ENCODE measurements at regions not wholly inside any gene's neighbourhood (a gene's known extent, or its start where the extent isn't known, plus 50 kb on each side); places are given as distances from the start of the nearest gene placed in this dataset.

DNA sequence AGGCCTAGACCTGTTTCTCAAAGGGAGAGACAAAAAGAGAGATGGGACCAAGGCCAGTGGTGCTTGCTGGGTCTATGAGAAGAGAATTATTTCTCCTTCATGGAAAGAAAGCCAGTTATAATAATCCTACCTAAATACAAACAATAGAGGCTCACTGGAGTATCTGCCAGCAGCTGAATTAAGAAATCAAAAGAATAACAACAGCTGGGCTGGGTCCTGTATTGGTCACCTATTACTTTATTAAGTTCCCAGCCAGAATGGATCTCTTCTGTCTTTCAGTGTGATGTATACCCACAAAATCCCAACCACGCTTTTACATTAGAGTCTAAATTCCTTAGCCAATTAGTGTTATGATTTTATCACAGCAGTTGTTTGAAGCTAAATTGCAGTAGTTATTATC lies 297.8 kb upstream of the DACH1 start:
- no peak for DNase-seq (ENCODE audit: low read depth)

DNA sequence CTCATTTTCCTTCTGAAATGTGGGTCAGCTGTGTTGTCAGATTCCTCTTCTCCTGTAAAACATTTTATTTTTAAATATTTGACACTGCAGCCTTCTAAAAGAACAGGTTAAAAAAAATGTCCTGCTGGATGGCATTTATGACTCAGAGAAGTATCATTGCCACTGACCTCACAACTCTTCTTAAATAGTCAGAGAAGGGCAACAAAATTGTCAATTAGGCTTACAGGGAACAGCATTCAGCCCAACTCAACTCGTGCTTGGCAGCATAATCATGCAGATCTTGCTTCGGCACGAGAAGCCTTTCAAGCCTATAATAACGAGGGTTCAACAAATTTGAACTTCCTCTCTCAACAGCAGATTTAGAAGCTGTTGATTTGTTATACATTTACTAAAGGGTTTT lies 296.7 kb upstream of the DACH1 start:
- no peak for DNase-seq (ENCODE audit: low read depth)

DNA sequence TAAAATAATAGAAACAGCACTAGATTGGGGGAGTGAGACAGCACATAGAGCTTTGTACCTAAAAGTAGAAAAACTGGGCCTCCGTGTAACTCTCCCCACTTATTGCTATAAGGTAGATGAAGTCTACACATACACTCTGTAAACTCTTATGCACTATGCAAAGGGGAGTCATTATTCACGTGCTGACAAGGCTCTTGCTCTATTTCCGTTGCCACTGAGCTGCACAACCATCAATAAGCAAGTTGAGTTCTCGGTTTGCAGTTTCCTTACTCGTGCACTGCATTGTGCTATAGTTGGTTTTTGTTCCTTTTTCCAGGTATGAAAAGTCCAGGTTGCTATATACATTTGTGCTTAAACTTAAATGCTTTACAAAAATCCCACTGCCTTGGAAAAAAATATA lies 294.0 kb upstream of the DACH1 start:
- DNase-seq (ENCODE audit: low read depth), result no peak

DNA sequence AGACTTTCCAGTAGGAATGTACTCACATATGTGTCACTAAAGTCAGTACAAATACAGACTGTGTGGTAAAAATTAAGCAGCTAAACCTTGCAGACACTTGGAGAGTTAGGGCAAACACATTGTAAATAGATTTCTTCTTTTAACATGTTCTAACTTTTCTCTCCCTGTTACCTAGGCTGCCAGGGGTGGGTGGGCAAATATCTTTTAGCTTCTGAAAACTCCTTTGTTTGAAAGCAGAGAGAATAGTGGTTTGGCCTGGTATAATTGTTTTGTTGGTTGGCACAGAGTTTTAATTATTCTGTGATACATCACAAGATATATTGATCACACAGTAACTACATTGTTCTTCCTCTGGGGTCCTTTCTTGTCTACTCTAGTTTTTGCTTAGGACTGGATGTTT lies 289.8 kb upstream of the DACH1 start:
- DNase-seq (ENCODE audit: low read depth), result no peak

DNA sequence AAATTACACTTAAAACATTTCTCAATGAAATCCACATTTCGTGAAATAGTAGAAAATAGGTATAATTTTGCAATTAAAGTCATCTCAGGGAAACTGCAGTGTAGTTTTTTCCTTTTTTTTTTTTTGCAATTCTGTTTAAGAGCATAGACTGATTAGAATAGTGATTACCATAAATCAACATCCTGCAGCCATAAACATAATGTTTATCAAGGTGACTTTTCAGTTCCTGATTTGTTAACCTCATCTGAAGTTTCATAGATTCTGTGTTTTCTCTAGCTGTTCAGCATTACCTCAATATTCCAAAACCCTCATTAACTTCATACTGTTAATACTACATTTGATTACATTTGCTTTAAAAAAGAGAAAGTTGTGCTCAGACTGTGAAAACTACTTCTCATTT lies 286.3 kb upstream of the DACH1 start:
- DNase-seq (ENCODE audit: low read depth), result no peak

DNA sequence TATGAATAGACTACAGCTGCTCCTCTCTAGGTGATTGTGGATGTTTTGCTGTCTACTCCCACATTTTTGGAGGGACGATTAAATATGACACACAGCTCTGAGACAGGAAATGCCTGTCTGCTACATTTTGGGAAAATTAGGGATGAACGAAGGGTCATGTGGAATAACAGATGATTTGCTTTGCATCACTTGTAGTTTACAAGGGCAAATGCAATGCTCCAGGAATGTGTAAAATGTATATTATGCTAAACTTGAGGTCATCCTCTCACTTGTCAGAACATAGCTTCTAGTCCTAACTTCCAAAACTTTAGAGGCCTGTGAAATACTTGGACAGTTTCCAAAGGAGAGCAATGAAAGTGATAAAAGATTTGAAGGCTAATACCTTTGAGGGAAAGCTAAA lies 284.2 kb upstream of the DACH1 start:
- peak; percentile 78 for DNase-seq (ENCODE audit: low read depth)

DNA sequence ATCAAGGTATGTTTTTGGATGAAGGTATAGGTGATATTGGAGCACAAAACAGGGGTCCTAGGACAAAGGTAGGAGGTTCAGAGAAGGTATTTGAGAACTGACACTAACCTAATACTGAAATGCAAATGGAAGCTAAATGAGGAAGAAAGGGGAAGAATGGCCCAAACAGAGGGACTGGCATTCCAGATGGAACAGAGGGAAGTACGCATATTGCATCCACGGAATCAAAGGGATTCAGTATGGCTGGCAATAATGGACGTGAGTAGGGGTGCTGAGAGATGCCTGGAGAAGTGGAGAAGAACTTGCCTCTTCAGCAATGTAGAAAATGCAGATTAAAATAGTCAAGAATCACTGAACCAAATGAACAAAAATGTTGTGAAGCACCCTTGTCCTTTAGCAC lies 283.5 kb upstream of the DACH1 start:
- DNase-seq (ENCODE audit: low read depth), result no peak

DNA sequence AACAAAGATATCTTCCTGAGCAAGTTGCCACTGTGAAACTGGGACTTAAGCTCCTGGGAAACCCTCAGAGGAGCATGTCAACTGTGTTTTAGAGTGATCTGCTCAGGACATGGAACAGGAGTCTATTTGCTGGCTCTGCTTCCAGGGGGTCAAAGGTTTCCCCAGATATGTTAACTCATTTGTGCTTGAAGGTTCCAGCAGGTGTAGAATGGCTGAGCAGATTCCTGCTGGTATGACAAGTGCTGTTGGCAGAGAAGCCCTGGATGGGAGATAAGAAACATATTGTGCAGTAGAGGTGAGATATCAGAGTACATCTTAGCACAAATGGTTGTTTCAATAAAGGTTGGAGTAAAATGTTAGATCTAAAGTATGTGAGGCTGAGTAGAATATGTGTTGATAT lies 282.7 kb upstream of the DACH1 start:
- no peak for DNase-seq (ENCODE audit: low read depth)

DNA sequence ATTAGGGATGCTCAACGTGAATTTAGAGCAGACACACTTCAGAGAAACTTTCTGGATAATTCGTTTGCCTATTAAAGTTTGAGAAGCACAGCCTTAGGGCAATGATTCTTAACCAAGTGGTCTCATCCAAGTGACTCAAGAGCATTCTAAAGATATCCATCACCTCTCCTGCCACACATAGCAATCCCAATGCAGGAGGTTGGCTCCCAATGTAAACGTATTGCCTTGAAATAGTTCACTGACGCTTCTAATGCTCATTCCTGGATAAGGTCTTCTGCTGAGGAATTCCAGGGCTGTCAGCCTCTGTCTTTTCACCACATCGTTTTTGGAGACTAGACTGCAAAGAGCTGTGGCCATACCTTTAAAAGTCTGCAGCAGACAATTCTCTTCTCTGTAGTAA lies 279.8 kb upstream of the DACH1 start:
- no peak for DNase-seq (ENCODE audit: low read depth)

DNA sequence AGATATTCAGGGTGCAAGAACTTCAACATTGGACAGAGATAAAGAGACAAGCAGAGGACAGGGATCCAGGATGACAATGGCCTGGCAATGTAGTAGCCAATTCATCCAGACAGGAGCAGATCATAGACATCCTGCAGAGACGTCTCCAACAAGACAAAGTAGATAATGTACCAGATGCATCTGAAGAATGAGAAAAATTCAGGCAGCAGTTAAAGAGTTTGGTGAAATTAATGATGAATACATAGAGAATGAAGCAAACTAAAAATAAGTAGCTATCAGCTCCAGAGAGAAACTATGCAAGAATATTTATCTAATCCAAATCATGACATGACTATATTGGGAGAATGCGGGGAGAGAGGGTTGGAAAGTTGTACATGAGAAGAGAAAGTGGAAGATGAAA lies 278.4 kb upstream of the DACH1 start:
- DNase-seq (ENCODE audit: low read depth), result no peak

DNA sequence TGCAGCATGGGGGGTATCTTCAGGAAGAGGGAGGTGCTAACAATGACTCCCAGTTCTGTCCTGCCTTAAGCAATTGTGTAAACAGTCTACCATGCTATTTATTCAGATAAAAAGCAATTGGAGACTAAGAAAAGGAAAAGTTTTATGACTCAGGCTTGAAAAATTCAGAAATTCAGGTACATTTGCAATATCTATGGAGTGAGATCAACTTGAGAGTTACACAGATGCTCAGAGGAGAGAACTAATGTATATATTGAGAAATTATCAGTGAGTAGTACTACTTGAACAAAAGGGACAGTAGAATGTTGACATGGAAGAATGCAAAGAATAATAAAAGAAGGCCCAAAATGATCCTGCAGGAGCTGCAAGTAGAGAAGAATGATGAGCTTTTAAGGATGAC lies 277.6 kb upstream of the DACH1 start:
- no peak for DNase-seq (ENCODE audit: low read depth)

DNA sequence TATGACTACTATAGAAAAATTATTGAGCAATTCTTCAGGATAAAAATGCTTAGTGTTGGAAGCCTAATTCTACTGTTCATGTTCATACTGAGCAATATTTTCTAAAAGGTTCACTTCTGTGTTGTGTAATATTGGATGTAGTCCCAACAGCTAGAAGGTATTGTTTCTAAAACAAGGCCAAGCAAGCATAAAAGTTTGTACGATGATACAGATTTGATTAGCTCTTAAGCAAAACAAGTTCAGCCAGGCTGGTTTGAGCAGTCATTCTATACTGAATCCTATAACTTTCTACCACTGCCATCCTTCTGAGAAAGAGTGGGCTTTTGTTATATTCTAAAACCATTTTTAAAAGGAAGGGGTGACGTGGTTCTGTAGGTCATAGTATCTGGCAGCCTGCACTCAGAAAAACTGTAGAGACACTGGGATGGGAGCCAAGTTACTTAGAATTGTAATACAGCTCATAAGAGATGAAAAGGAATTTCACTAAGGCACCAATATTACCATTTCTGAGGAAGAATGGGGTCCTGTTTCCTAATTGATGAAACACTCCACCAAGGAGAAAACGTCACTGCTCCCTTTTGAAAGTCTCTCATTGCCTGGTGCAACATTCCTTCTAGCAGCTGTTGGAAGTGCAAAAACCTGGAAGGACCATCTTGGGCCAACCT lies 275.0 kb upstream of the DACH1 start:
- no peak for DNase-seq (ENCODE audit: low read depth)

DNA sequence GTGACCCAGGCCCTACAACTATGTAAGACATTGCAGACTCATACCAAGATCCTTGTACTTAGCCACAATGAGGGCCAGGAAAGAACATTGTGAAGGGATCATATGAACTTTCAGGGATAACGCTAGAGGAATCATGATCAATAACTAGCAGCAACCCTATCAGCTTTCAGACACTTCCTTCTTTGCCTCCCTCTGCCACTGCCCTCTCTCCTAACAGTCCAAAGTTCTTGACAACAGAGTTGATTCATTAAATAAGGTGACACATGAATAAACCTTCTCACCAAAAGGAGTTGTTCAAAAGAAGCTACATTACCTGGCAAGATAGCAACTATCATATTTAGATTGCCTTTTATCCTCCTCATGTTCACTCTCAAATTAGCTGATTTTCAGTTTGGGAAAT lies 272.2 kb upstream of the DACH1 start:
- no peak for DNase-seq (ENCODE audit: low read depth)

DNA sequence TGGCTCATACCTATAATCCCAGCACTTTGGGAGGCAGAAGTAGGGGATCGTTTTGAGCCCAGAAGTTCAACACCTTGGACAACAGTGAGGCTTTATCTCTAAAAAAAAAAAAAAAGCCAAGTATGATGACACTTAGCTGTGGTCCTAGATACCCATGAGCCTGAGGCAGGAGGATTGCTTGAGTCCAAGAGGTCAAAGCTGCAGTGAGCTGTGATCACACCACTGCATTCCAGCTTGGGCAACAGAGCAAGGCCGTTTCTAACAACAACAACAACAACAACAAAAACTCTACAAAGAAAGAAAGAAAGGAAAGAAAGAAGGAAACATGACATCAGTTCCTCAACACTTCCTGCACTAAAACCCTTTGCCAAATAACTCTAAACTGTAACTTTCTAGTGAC lies 265.1 kb upstream of the DACH1 start:
- no peak for DNase-seq (ENCODE audit: low read depth)

DNA sequence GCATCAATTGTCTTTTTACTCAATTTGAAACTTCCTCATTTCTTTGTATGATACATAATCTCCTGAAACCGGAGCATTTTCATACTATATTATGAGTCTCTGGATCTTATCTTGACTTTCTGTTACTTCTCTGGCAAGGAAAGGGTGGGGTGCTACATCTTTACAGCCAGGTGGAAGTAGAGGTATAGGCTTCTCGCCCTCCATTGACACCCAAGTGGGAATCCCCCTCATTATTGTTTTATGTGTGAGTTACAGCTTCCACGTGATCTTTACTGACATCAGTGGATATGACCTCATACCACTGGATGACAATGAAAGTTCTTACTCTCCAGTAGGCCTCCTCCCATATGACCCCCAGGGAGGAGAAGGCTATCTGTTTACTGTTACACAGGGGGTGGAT lies 262.1 kb upstream of the DACH1 start:
- no peak for DNase-seq (ENCODE audit: low read depth)

DNA sequence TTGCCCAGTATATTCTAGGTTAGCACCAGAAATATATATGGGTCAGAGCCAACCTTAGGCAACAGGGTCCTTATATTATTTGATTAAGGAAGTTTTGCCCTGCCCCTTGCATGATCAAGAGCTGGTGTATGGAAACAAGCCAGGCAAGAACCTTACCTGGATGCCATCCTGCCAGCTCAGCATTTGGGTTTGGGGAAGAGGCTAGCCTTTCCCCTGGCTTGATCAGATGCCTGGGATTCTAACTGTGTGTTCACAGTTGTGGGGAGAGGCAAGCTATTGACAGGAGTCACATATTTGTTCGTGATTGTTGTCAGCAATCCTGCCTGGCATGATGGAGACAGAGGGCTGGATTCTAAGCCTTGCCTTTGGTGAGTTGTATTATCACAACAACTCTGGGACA lies 260.0 kb upstream of the DACH1 start:
- no peak for DNase-seq (ENCODE audit: low read depth)

DNA sequence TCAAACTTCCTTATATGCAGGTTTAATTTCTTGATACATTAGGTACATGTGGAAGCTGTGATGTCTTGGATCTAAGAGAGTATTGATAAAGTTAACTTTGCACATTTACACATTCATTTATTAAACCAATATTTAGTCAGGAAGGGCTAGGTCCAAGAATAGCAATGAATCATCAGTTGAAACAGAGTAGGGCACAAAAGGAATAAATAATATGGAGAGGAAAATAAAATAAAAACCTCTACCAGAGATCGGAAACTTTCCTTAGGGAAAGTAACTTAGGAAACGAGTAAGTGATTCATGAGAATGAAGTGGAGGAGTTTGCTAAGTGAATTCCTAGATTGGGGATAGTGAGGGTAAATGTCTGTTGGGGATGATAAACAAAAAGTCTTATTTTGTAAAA lies 259.4 kb upstream of the DACH1 start:
- no peak for DNase-seq (ENCODE audit: low read depth)

DNA sequence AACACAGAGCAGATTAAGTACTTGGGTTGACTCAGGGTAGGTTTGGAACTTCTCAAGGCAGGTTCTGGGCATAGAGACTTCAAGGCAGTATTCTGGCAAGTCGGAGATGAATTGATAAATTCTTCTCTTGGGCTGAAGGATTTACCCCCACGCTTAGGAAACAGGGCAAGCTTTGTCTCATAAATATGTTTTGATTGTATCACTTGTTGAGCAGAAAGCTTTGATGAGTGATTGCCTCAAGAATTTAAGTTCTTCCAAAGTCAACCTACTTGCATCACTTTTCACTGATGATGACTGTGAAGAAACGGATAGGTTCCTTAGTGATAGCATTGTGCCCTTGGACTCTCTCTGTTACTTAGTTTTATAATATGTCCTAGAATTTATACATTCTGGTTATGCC lies 258.6 kb upstream of the DACH1 start:
- no peak for DNase-seq (ENCODE audit: low read depth)

DNA sequence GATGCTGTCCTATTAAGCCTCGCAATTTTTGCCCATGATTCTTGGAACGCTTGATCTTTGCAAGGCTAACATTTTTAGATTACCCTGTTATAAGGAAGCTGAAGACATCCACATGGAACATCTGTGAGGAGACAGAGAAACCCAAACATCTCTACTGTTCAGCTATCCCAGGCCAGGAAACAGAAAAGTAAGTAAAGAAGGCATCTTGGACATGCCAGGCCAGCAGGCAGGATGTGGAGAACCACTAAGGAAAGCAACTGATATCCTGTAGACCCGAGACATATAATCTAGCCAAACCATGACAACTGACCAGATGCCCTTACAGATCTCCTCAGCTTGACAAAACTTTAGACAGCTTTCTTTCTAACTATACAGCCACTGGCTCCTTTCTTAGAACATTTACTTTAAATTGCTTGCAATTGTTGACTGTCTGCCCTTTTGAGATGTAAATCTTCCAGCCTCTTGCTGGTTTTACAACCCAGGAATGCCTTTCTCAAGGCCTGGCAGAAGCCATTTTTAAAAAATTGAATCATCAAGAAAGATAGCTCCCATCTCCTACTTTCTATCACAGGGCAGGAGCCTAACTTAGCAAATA lies 255.8 kb upstream of the DACH1 start:
- no peak for DNase-seq (ENCODE audit: low read depth)

DNA sequence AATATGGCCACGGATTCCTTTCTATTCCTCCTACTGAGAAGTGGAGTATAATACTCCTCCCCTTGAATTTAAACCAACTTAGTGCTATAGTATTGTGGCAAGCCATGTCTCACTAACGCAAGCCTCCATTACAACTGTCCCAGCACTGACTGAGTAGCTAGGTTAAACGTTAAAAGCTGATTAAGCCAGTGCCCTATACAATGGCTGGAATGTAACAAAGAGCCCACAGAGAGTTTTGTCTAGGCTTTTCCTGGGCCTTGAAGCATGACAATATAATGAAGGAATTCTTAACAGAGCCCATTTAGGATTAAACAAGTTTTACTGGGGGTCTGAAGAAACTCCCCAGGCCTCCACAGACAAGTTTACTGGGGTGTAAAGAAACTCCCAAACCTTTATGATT lies 254.5 kb upstream of the DACH1 start:
- DNase-seq (ENCODE audit: low read depth), result no peak

DNA sequence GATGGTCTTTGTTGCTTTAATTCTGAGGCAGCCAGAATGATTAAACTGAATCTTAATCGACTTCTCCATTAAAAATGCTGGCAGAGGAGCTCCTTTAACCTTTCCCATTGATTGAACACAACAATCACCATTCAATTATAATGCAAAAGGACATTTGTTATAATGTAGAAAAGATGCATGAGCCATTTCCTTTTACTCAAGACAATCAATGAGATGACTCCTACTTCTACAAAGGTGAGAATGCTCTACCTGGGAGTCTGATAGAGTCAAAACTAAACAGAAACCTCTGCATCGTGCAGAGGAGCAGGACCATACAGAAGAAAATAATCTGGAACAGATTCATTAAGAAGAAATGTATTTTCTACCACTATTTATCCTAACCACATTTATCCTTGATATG lies 253.6 kb upstream of the DACH1 start:
- no peak for DNase-seq (ENCODE audit: low read depth)

DNA sequence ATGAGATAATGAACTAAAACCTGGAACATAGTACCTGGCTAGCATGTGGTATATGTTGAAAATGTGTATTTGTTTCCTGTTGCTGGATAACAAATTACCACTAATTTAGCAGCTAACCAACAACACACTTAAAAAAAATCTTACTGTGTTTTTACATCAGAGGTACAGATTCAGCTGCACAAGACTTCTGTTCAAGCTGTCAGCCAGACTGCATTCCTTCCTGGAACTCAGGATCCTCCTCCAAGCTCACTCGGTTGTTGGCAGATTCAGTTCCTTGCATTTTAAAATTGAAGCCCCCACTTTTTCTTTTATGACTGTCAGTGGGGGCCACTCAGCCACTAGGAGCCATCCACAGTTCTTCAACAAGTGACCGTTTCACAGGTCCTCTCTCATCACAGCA lies 246.9 kb upstream of the DACH1 start:
- no peak for DNase-seq (ENCODE audit: low read depth)

DNA sequence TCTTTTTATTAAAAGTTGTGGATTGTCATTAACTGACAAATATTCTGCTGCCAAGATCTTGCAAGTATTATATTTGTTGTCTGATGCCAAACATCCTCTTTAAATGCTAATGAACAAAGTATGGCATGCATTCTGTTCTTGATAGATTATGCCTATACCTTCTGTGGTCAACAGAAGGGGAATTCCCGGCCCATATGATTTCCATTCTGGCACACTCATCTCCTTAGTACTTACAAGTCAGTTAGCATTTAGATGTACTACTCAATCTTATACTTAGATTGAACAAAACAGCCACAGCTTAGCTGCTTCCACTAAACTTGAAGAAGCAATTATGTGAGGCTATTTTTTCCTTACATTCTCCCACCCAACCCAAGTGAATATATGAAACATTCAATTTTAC lies 246.1 kb upstream of the DACH1 start:
- DNase-seq (ENCODE audit: low read depth), result no peak

DNA sequence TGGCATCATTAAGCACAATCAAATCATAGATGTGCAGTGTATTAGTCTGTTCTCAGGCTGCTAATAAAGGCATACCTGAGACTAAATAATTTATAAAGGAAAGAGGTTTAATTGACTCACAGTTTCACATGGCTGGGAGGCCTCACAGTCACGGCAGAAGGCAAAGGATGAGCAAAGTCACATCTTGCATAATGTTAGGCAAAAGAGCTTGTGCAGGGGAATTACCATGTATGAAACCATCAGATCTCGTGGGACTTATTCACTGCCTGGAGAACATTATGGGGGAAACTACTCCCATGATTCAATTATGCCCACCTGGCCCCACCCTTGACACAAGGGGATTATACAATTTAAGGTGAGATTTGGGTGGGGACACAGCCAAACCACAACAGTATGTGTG lies 245.2 kb upstream of the DACH1 start:
- no peak for DNase-seq (ENCODE audit: low read depth)

DNA sequence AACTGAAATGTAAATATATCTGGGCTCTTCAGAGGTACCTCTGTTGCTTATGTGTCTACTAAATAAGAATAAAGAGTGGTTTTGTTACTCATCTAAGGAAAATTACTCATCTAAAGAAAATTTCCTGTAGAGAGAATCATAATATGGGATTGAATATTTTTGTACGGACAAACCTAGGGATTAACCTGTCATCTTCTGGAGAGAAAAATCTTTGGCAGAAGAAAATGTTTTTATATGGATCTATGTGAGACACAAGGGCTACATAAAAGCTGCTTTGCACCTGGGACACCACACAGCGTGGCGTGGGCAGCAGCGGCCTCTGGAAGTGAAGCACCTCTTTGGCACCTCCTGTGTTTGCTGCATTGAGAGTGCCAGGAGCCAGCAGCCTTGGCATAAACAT lies 242.9 kb upstream of the DACH1 start:
- no peak for DNase-seq (ENCODE audit: low read depth)

All from GM04504 (cell line).